Heart left ventricle (tissue), 13 donors: ENCODE measurements at regions not wholly inside any gene's neighbourhood (a gene's known extent, or its start where the extent isn't known, plus 50 kb on each side); places are given as distances from the start of the nearest gene placed in this dataset.

Experiments
- POLR2A ChIP-seq, 2 donors: fragments of 450-650 bp; IDR thresholded peaks; one replicate each; pipeline ENCODE4 v1.6.1; 2017; ENCODE audit warnings: antibody characterized with exemption in 2 of 2, mild to moderate bottlenecking in 2 of 2, moderate library complexity in 2 of 2
- TF ChIP-seq, protein P1 (sequence below), 12 donors: fragments of 200-600 bp; sonication (generic) in 4 of 12; IDR thresholded peaks; one replicate each; pipeline versions ENCODE4 v1.5.0 to v1.8.0; 2018 to 2022; ENCODE audit warnings: antibody characterized with exemption in 12 of 12, mild to moderate bottlenecking in 5 of 12
- donor health status: ischemic (EF 13 %, LVEDD 7.1; RV severe dilation, severe dysfunction).
- donor health status: DM: no; HTN: yes; CAD: no.
- donor health status: DM: no; HTN: no; CAD: no.
- donor health status: ischemic (EF 25% LVEDD 6.9; RV normal size, moderate dysfunction).
- donor health status: ischemic (EF 25% LVEDD 5.7; RV mildly dilated, moderate dysfunction).
- donor health status: ischemic (EF 35%, LVEDD 5.7; RV mildly dilated, moderate dysfunction).
- donor health status: nonischemic (EF 11% LVEDD 7.7; RV severe dilation, severe dysfunction).
- donor health status: DM: yes; HTN: yes; CAD: no.
- donor health status: PGD.
- donor health status: ischemic (EF 29% LVEDD 5.4; RV normal size, mild dysfunction).
- donor health status: nonischemic (EF 23%, LVEDD 6.1; RV moderate dilation, normal function).

DNA sequence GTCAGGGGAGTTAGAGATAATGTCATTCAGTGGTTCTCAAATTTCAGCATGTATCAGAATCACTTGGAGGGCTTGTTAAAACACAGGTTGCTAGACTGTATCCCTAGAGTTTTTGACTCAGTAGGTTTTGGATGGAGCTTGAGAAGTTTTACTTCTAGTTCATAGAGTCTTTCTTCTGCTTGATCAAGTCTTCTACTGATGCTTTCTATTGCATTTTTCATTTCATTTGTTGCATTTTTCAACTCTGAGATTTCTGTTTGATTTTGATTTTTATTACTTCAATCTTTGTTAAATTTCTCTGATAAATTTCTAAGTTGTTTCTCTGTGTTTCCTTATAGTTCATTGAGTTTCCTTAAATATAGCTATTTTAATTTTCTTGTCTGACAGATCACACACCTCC is 361.4 kb downstream of the RAPGEF2 start:
- TF ChIP-seq, protein P1, sequence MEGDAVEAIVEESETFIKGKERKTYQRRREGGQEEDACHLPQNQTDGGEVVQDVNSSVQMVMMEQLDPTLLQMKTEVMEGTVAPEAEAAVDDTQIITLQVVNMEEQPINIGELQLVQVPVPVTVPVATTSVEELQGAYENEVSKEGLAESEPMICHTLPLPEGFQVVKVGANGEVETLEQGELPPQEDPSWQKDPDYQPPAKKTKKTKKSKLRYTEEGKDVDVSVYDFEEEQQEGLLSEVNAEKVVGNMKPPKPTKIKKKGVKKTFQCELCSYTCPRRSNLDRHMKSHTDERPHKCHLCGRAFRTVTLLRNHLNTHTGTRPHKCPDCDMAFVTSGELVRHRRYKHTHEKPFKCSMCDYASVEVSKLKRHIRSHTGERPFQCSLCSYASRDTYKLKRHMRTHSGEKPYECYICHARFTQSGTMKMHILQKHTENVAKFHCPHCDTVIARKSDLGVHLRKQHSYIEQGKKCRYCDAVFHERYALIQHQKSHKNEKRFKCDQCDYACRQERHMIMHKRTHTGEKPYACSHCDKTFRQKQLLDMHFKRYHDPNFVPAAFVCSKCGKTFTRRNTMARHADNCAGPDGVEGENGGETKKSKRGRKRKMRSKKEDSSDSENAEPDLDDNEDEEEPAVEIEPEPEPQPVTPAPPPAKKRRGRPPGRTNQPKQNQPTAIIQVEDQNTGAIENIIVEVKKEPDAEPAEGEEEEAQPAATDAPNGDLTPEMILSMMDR (IDR thresholded peaks at IDR 0.05) = no peak
- no peak for TF ChIP-seq POLR2A (IDR thresholded peaks at IDR 0.05)
